Epithelial cell of esophagus (primary cell): ENCODE measurements at regions not wholly inside any gene's neighbourhood (a gene's known extent, or its start where the extent isn't known, plus 50 kb on each side); places are given as distances from the start of the nearest gene placed in this dataset.

Experiments used
- DNase-seq: peaks from one replicate; pipeline ENCODE4 v3.0.0; 2010; ENCODE audit warnings: low read depth
- H3K4me3 ChIP-seq: 2 replicates; pipeline ENCODE4 v1.5.1; 2011; ENCODE audit warnings: mild to moderate bottlenecking, low read length, control low read depth
- TF ChIP-seq, protein P1 (sequence below): IDR thresholded peaks from 2 replicates; pipeline ENCODE4 v1.5.1; 2011; ENCODE audit warnings: low read depth, mild to moderate bottlenecking, low read length, control low read depth, inconsistent platforms; ENCODE audit not compliant: insufficient read depth; ENCODE audit errors: missing control alignments

DNA sequence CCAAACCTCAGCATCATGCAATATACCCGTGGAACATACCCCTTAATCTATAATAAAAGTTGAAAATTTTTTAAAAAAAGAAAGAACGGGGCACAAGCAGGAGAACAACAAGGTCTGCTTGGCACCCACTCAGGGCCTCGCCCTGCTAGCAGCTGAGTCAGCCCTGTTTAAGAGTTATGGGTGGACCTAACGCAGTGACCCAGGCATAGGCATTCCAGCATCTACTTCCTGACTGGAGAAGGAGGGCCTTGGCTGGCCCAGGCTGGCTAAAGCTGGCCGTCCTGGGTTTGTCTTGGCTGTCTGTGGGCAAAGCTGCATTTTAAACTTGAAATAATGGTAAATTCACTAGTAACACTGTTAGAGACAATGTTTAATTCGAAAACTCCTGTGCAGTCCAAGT, 236.7 kb upstream of the PGRMC2 start:
- TF ChIP-seq, protein P1, sequence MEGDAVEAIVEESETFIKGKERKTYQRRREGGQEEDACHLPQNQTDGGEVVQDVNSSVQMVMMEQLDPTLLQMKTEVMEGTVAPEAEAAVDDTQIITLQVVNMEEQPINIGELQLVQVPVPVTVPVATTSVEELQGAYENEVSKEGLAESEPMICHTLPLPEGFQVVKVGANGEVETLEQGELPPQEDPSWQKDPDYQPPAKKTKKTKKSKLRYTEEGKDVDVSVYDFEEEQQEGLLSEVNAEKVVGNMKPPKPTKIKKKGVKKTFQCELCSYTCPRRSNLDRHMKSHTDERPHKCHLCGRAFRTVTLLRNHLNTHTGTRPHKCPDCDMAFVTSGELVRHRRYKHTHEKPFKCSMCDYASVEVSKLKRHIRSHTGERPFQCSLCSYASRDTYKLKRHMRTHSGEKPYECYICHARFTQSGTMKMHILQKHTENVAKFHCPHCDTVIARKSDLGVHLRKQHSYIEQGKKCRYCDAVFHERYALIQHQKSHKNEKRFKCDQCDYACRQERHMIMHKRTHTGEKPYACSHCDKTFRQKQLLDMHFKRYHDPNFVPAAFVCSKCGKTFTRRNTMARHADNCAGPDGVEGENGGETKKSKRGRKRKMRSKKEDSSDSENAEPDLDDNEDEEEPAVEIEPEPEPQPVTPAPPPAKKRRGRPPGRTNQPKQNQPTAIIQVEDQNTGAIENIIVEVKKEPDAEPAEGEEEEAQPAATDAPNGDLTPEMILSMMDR = no peak
- DNase-seq = peak; percentile 89
- no peak overlapping the region for H3K4me3 ChIP-seq

- TF ChIP-seq, protein P1 = no peak
- DNase-seq = no peak
- H3K4me3 ChIP-seq = no peak overlapping the region
Observed at GRCh38 chr4:128521648-128522111, 234.1 kb upstream of the PGRMC2 start.

DNA sequence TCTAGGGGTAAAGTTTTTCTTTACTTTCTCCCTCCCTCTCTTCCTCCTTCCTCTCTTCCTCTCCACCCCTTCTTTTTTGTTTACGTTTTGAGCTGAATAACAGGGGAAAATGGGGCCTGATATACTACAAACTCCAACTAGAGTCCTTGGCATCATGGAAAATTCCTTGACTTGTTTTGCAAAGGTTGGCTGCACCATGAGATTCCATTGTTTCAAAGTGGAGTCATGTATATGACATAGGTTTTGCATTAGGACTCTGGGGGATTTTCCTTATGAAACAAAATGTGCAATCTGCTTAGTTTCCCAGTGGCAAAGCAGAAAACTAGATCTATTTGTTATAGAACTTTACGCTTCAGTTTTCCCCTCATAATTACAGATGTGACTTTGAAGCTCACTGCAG, 233.5 kb upstream of the PGRMC2 start:
- TF ChIP-seq, protein P1 = no peak
- H3K4me3 ChIP-seq = no peak overlapping the region
- DNase-seq = no peak

DNA sequence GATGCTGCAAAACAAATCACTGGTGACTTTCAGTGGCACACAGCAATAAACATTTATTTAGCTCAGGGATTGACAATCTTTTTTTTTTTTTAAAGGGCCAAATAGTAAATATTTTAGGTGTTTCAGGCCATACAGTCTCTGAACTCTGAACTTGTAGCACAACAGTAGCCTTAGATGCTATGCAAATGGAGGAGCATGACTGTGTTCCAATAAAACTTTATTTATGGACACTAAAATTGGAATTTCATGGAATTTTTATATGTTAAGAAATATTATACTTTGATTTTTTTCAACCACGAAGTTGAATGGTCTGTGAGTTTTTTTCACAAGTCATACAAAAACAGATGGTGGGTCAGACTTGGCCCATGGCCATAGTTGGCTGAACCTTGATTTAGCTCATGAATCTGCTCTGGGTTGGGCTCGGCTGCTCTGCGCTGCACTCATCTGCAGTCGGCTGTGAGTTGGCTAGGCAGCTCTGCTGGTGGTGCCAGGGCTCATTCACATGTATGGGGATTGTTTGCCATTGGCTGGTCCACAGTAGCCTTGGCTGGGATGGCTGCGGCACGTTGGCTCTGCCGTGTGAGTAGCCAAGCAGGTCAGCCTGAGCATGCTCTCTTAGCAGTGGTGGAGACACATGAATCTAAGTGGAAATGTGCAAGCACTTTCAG, 231.7 kb upstream of the PGRMC2 start:
- H3K4me3 ChIP-seq = no peak overlapping the region
- no peak for DNase-seq
- TF ChIP-seq, protein P1 = no peak

DNA sequence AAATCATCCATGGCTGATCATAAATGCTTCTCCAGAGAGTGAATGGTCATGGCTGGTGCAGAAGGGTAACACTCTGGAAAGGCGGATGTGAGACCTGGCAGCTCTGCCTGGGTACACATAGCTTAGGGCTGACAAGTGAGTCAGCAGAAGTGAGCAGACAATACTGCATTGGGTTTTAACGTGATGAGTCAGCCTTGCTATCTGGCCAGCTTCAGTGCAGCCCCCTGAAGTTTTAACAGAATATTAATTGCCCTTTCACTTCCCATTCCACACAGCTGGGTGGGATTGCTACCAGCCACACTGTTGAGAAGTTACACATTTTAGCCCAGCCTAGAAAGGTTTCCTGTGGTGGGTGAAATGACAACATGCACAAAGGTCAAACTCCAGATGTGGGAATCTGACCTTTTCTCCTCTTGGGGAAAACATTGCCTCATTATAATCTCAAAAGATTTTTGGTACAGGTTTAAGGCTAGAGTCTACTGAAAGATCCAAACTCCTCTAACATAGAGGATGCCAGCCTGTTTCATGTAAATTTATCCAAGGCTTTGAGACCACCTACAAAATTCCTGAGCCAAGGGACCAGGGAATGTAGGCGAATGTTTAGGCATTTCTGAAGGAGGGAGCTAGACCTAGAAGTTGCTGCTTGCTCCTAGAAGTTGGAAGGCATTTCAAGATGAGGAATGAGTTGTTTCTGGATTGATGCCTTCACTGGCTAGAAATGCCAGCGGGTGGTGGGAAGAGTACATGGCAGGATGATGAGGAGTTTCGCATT, 230.3 kb upstream of the PGRMC2 start:
- no peak overlapping the region for H3K4me3 ChIP-seq

DNA sequence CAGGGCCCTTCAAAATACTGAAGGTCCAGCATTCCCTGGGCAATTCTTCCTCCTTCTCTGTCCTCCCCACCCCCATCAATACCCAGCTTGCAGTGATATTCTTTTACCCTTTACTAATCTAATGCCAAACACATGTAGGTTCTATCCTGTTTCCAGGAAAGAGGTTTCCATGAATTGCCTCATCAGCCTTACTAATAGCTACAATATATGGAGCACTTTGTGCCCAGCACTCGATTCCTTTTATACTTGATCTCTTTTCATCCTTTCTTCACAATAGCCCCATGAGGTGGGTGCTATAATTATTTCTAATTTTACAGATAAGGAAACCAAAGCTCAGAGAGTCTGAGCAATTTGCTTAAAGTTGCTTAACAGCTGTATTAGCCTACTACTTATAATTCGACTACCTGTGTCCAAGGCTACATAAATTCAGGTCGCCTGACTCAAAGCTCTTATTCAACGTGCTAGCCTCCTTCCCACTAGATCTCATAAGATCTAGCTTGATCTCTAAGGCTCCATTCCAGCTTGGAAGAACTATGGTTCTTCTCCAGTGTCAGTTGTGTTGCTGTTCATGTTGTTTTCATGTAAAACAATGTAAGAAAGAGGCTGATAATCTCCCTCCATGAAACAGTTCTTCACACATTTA, 229.6 kb upstream of the PGRMC2 start:
- TF ChIP-seq, protein P1 = no peak
- H3K4me3 ChIP-seq = no peak overlapping the region
- peak; percentile 32 for DNase-seq

More for the DNA sequence above, 230.3 kb upstream of the PGRMC2 start:
- peak; percentile 89 for DNase-seq
- TF ChIP-seq, protein P1 = no peak
